Liver (tissue), 3 donors: ENCODE measurements at regions not wholly inside any gene's neighbourhood (a gene's known extent, or its start where the extent isn't known, plus 50 kb on each side); places are given as distances from the start of the nearest gene placed in this dataset.

Experiments
- EGR1 ChIP-seq, 2 donors: IDR thresholded peaks; 2 replicates each; pipeline ENCODE4 v1.6.1; 2016 to 2018; ENCODE audit warnings: antibody characterized with exemption in 2 of 2, low read depth in 2 of 2
- HNF4A ChIP-seq, 2 donors: conservative IDR thresholded peaks; 2 replicates each; pipeline ENCODE4 v1.6.1; 2016; ENCODE audit warnings: antibody characterized with exemption in 2 of 2, mild to moderate bottlenecking in 2 of 2
- RAD21 ChIP-seq, 2 donors: IDR thresholded peaks; 2 replicates each; pipeline ENCODE4 v1.6.1; 2016; ENCODE audit warnings: antibody characterized with exemption in 2 of 2, mild to moderate bottlenecking in 2 of 2
- REST ChIP-seq: IDR thresholded peaks from 2 replicates; pipeline ENCODE4 v1.6.1; 2016; ENCODE audit warnings: antibody characterized with exemption, mild to moderate bottlenecking
- SP1 ChIP-seq: IDR thresholded peaks from 2 replicates; pipeline ENCODE4 v1.6.1; 2018; ENCODE audit warnings: antibody characterized with exemption, mild to moderate bottlenecking
- TAF1 ChIP-seq: conservative IDR thresholded peaks from 2 replicates; pipeline ENCODE4 v1.6.1; 2016; ENCODE audit warnings: antibody characterized with exemption, mild to moderate bottlenecking
- YY1 ChIP-seq: IDR thresholded peaks from 2 replicates; pipeline ENCODE4 v1.6.1; 2016; ENCODE audit warnings: antibody characterized with exemption, mild to moderate bottlenecking
- TF ChIP-seq, protein P1 (sequence below): fragments of 150-350 bp; IDR thresholded peaks from 2 replicates; pipeline ENCODE4 v1.5.1; 2017; ENCODE audit warnings: improper control_type of control experiment, low read depth, low read length; ENCODE audit not compliant: missing input control
- donor health status: healthy.
- donor health status: healthy.

- TF ChIP-seq, protein P1, sequence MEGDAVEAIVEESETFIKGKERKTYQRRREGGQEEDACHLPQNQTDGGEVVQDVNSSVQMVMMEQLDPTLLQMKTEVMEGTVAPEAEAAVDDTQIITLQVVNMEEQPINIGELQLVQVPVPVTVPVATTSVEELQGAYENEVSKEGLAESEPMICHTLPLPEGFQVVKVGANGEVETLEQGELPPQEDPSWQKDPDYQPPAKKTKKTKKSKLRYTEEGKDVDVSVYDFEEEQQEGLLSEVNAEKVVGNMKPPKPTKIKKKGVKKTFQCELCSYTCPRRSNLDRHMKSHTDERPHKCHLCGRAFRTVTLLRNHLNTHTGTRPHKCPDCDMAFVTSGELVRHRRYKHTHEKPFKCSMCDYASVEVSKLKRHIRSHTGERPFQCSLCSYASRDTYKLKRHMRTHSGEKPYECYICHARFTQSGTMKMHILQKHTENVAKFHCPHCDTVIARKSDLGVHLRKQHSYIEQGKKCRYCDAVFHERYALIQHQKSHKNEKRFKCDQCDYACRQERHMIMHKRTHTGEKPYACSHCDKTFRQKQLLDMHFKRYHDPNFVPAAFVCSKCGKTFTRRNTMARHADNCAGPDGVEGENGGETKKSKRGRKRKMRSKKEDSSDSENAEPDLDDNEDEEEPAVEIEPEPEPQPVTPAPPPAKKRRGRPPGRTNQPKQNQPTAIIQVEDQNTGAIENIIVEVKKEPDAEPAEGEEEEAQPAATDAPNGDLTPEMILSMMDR: no peak
- TF ChIP-seq YY1 (no peak), RAD21 (IDR thresholded peaks at IDR 0.05) (no peak), TAF1 (no peak), EGR1 (IDR thresholded peaks at IDR 0.05; ENCODE audit: low read depth in 2 of 2) (no peak), HNF4A (conservative IDR thresholded peaks at IDR 0.05) (no peak), REST (no peak), SP1 (no peak)
These were observed 81.4 kb upstream of the BCHE start for GRCh38 chr3:165918657-165918979.
